ENCODE measurements at regions not wholly inside any gene's neighbourhood (a gene's known extent, or its start where the extent isn't known, plus 50 kb on each side); places are given as distances from the start of the nearest gene placed in this dataset.

DNA sequence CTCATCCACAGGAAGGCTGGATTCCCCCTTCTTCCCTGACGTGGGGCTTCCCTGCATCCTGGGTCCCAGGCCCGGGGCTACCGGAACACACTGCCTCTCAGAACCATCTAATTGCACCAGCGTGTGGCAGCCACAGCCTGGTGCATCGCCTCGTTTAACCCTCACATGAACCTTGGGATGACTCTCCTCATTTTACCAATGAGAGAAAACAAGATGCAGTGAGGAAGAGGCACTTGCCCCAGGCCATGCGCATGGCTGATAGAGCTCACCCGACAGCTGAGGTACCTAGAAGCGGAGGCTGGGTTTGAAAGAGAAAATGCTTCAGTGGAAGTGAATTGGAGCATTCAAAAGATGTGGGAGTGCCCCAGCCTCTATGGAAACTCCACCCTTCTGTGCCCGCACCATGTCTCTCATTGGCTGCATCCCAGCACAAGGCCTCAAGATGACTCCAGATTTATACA is 162.3 kb downstream of the KATNIP start:
- Histone ChIP-seq H3K27me3 (ENCODE audit: insufficient read depth, poor library complexity, severe bottlenecking) (no peaks in the 10 kb centered on the region), H3K36me3 (ENCODE audit: low read depth) (no peaks in the 10 kb centered on the region; the same call in 1 of the 2 replicates), H3K4me3 (ENCODE audit: severe bottlenecking) (no peak overlapping the region), H3K27ac (ENCODE audit: poor library complexity, severe bottlenecking) (no peak overlapping the region), H3K4me1 (ENCODE audit: insufficient read depth, poor library complexity, severe bottlenecking) (no peaks in the 10 kb centered on the region), H3K9me3 (ENCODE audit: severe bottlenecking) (no peaks in the 10 kb centered on the region)
- no peak for DNase-seq (ENCODE audit: low spot score)
- TF ChIP-seq, protein P1, sequence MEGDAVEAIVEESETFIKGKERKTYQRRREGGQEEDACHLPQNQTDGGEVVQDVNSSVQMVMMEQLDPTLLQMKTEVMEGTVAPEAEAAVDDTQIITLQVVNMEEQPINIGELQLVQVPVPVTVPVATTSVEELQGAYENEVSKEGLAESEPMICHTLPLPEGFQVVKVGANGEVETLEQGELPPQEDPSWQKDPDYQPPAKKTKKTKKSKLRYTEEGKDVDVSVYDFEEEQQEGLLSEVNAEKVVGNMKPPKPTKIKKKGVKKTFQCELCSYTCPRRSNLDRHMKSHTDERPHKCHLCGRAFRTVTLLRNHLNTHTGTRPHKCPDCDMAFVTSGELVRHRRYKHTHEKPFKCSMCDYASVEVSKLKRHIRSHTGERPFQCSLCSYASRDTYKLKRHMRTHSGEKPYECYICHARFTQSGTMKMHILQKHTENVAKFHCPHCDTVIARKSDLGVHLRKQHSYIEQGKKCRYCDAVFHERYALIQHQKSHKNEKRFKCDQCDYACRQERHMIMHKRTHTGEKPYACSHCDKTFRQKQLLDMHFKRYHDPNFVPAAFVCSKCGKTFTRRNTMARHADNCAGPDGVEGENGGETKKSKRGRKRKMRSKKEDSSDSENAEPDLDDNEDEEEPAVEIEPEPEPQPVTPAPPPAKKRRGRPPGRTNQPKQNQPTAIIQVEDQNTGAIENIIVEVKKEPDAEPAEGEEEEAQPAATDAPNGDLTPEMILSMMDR (IDR thresholded peaks at IDR 0.05; ENCODE audit: poor library complexity, severe bottlenecking) = no peak
- ATAC-seq (ENCODE audit: low read depth) = no peak

DNA sequence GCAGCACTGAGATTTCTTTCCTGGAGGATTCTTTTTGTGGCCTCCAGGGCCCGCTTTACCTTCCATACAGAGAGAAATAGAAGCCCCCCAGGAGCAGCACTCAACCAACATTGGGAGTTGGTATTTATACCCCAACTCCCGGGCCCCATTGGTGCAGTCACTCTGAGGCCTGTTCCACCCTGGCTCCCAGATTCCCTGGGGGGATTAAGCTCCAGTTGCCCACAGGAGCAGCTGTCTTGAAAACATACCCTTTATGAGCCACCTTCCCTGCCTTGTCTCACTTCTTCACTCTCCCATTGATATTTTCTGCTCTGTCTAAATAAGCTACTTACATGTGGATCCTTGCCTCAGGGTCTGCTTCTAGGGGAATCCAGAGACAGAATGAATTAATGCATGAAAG is 167.8 kb downstream of the KATNIP start:
- no peaks in the 10 kb centered on the region for H3K9me3 ChIP-seq (ENCODE audit: severe bottlenecking)
- TF ChIP-seq, protein P1 (IDR thresholded peaks at IDR 0.05; ENCODE audit: poor library complexity, severe bottlenecking) = no peak
- no peaks in the 10 kb centered on the region for H3K36me3 ChIP-seq (ENCODE audit: low read depth)
- H3K4me1 ChIP-seq (ENCODE audit: insufficient read depth, poor library complexity, severe bottlenecking) = no peaks in the 10 kb centered on the region
- no peak for DNase-seq (ENCODE audit: low spot score)
- H3K27ac ChIP-seq (ENCODE audit: poor library complexity, severe bottlenecking) = no peak overlapping the region
- H3K27me3 ChIP-seq (ENCODE audit: insufficient read depth, poor library complexity, severe bottlenecking) = no peaks in the 10 kb centered on the region
- no peak overlapping the region for H3K4me3 ChIP-seq (ENCODE audit: severe bottlenecking)
- no peak for ATAC-seq (ENCODE audit: low read depth)

DNA sequence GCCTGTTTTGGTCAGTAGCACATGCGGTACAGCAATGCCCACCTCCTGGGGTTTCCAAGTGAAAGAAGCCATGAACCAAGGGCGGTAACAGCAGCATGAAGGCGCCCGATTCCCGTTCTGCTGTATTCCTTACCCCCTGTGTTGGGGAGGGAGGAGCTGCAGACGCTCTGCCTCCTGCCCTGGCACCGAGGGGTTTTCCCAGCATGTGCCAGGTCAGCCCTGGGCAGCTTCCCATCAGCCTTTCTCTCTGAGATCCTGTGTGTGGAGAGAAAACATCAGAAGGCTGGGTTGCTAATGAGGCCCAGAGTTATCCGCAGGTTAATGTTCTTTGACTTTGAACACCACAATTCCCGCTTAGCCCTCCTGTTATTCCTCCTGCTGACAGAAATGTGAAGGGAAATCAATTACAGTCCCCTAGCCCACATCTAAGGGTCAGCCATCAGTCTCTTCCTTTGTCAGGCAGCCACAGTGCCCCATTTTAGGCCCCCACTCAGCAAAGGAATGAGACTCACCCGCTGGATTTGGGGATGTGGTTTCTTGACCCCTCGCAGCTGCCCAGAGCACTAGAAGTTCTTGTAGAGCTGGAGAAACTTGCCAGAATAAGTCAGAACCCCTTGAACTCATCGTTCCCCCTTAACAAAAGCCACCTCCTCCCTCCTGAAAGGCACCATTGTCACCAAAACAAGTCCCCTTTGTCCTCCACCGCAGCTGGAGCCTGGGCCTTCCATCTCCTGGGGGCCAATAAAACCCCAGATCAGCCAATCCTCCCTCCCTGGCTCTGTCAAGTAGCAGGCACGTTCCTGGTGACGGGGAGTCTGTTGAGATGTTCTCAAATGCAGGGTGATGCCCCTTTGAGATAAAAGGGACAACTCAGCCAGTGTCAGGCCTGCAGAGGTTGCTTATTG is 168.5 kb downstream of the KATNIP start:
- DNase-seq (ENCODE audit: low spot score) = no peak
- TF ChIP-seq, protein P1 (IDR thresholded peaks at IDR 0.05; ENCODE audit: poor library complexity, severe bottlenecking) = no peak
- no peaks in the 10 kb centered on the region for H3K4me1 ChIP-seq (ENCODE audit: insufficient read depth, poor library complexity, severe bottlenecking)
- H3K4me3 ChIP-seq (ENCODE audit: severe bottlenecking) = no peak overlapping the region
- ATAC-seq (ENCODE audit: low read depth) = no peak
- no peak overlapping the region for H3K27ac ChIP-seq (ENCODE audit: poor library complexity, severe bottlenecking)
- no peaks in the 10 kb centered on the region for H3K36me3 ChIP-seq (ENCODE audit: low read depth)
- no peaks in the 10 kb centered on the region for H3K9me3 ChIP-seq (ENCODE audit: severe bottlenecking)
- no peaks in the 10 kb centered on the region for H3K27me3 ChIP-seq (ENCODE audit: insufficient read depth, poor library complexity, severe bottlenecking)

DNA sequence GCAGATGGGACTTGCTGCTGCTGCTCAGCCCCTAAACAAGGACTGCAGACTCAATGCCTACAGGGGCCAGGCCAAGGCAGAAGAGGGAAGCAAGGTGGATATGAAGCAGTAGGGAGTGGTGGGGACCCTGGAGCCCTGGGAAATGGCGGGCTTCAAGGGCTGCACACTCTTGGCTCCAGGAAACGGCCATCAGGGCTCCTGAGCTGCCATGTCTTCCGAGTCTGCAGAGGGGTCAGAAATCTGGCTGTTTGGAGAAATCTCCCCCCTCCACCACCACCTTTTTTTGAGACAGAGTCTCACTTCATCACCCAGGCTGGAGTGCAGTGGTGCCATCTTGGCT is 169.1 kb downstream of the KATNIP start:
- Histone ChIP-seq H3K27ac (ENCODE audit: poor library complexity, severe bottlenecking) (no peak overlapping the region), H3K4me3 (ENCODE audit: severe bottlenecking) (no peak overlapping the region), H3K9me3 (ENCODE audit: severe bottlenecking) (no peaks in the 10 kb centered on the region), H3K36me3 (ENCODE audit: low read depth) (no peaks in the 10 kb centered on the region), H3K27me3 (ENCODE audit: insufficient read depth, poor library complexity, severe bottlenecking) (no peaks in the 10 kb centered on the region), H3K4me1 (ENCODE audit: insufficient read depth, poor library complexity, severe bottlenecking) (no peaks in the 10 kb centered on the region)
- ATAC-seq (ENCODE audit: low read depth) = no peak
- TF ChIP-seq, protein P1 (IDR thresholded peaks at IDR 0.05; ENCODE audit: poor library complexity, severe bottlenecking) = no peak
- DNase-seq (ENCODE audit: low spot score) = no peak

Measured in RWPE2 (cell line).